ENCODE measurements at regions not wholly inside any gene's neighbourhood (a gene's known extent, or its start where the extent isn't known, plus 50 kb on each side); places are given as distances from the start of the nearest gene placed in this dataset.

DNA sequence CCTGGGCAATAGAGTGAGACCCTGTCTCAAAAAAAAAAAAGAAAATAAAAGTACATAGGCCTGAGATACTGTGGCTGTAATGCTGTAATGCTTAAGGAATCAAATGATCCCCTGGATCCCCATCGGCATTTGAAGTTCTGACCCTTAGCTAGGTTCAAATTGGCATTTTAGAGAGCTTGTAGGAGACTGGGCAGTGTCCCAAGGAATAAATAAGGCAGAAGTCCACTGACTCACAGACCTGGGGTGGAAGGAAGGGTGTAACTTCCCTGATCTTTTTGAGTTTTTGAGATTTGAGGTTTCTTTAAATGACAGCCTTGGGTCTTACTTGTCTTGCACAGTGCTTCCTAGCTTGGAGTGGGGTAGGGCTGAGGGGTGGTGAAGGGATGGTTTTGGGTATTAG, 553.7 kb downstream of the SLC4A3 start:
- DNase-seq, result peak; percentile 66
- no peaks in the 10 kb centered on the region for H3K4me1 ChIP-seq (ENCODE audit: insufficient read depth)
- H3K27ac ChIP-seq, result no peak overlapping the region
- H3F3A ChIP-seq (ENCODE audit: insufficient read depth), result no peaks in the 10 kb centered on the region
- no peaks in the 10 kb centered on the region for H3K79me2 ChIP-seq (ENCODE audit: insufficient read depth)
- no peaks in the 10 kb centered on the region for H3K36me3 ChIP-seq (ENCODE audit: low read depth)
- no peaks in the 10 kb centered on the region for H3K9me3 ChIP-seq (ENCODE audit: low read depth)
- no peak overlapping the region for H3K9ac ChIP-seq
- H3K4me2 ChIP-seq (ENCODE audit: unreplicated experiment), result no peak overlapping the region
- H3K9me2 ChIP-seq (ENCODE audit: insufficient read depth), result 0 out of 2 replicates have a peak, but pooled peaks cover 5% of the 10 kb centered on the region
- WGBS, 2 experiments (ENCODE audit: low coverage in 1 of 2, low lambda C conversion rate in 2 of 2, missing lambda C conversion rate in 2 of 2), result 86 to 100% methylated on average over 1 of the region's 1 CpG
- no peak overlapping the region for H3K4me3 ChIP-seq
- no peak overlapping the region for H2AFZ ChIP-seq
- no peaks in the 10 kb centered on the region for H3K27me3 ChIP-seq (replicated peaks; ENCODE audit: insufficient read depth)
- in situ Hi-C loops (cut with MboI), result no loop called here
- H4K20me1 ChIP-seq (ENCODE audit: insufficient read depth), result no peaks in the 10 kb centered on the region
- TF ChIP-seq EZH2 (IDR thresholded peaks at IDR 0.05; ENCODE audit: insufficient read depth, poor library complexity, severe bottlenecking) (no peak), EZH2phosphoT487 (IDR thresholded peaks at IDR 0.05; ENCODE audit: insufficient read depth, low read depth) (no peak)

GRCh38 chr2:220182790-220183189, 555.4 kb downstream of the SLC4A3 start:
- Histone ChIP-seq H3K9ac (no peak overlapping the region), H3K4me1 (ENCODE audit: insufficient read depth) (peaks cover 11% of the 10 kb centered on the region), H3K4me3 (no peak overlapping the region), H3K27me3 (replicated peaks; ENCODE audit: insufficient read depth) (no peaks in the 10 kb centered on the region), H4K20me1 (ENCODE audit: insufficient read depth) (no peaks in the 10 kb centered on the region), H3K36me3 (ENCODE audit: low read depth) (no peaks in the 10 kb centered on the region), H2AFZ (no peak overlapping the region), H3K79me2 (ENCODE audit: insufficient read depth) (no peaks in the 10 kb centered on the region), H3K9me2 (ENCODE audit: insufficient read depth) (0 out of 2 replicates have a peak, but pooled peaks cover 5% of the 10 kb centered on the region), H3K9me3 (ENCODE audit: low read depth) (no peaks in the 10 kb centered on the region), H3K4me2 (ENCODE audit: unreplicated experiment) (no peak overlapping the region), H3F3A (ENCODE audit: insufficient read depth) (peaks cover 13% of the 10 kb centered on the region), H3K27ac (no peak overlapping the region)
- in situ Hi-C loops (cut with MboI), result no loop called here
- 94 to 97% methylated on average over 2 to 3 of the region's 3 CpGs for WGBS, 2 experiments (ENCODE audit: low coverage in 1 of 2, low lambda C conversion rate in 2 of 2, missing lambda C conversion rate in 2 of 2)
- TF ChIP-seq EZH2 (IDR thresholded peaks at IDR 0.05; ENCODE audit: insufficient read depth, poor library complexity, severe bottlenecking), result no peak
- no peak for TF ChIP-seq EZH2phosphoT487 (IDR thresholded peaks at IDR 0.05; ENCODE audit: insufficient read depth, low read depth)
- DNase-seq, result no peak

DNA sequence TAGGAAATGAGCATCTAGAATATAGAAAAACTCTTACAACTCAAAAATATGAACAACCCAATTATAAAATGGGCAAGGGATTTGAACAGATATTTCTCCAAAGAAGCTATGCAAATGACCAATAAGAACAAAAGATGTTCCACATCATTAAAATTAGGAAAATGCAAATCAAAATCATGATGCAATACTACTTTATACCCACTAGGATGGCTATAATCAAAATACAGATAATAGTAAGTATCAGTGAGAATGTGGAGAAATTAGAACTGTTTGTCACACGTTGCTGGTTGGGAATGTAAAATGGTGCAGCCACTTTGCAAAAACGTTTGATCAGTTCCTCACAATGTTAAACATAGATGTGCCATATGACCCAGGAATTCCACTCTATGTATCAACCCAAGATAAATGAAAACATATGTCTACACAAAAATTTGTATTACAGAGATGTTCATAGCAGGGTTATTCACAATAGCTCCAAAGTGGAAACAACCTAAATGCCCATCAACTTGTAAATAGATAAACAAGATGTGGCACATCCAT, 558.4 kb downstream of the SLC4A3 start:
- in situ Hi-C loops (cut with MboI), result no loop called here
- H3F3A ChIP-seq (ENCODE audit: insufficient read depth), result peaks cover 28% of the 10 kb centered on the region

GRCh38 chr2:220188031-220188430, 560.6 kb downstream of the SLC4A3 start:
- WGBS, 2 experiments (ENCODE audit: low coverage in 1 of 2, low lambda C conversion rate in 2 of 2, missing lambda C conversion rate in 2 of 2), result 0% methylated on average over 2 of the region's 2 CpGs
- Histone ChIP-seq H3K9me3 (ENCODE audit: low read depth) (no peaks in the 10 kb centered on the region), H3K9me2 (ENCODE audit: insufficient read depth) (0 out of 2 replicates have a peak, but pooled peaks cover 5% of the 10 kb centered on the region), H3K4me3 (no peak overlapping the region), H3K36me3 (ENCODE audit: low read depth) (no peaks in the 10 kb centered on the region), H3K79me2 (ENCODE audit: insufficient read depth) (no peaks in the 10 kb centered on the region), H3K9ac (no peak overlapping the region), H3K4me1 (ENCODE audit: insufficient read depth) (peaks cover 25% of the 10 kb centered on the region), H3K27ac (peak overlapping the region; percentile 64), H3K27me3 (replicated peaks; ENCODE audit: insufficient read depth) (no peaks in the 10 kb centered on the region), H2AFZ (no peak overlapping the region), H3F3A (ENCODE audit: insufficient read depth) (peaks cover 28% of the 10 kb centered on the region), H3K4me2 (ENCODE audit: unreplicated experiment) (peak overlapping the region; percentile 30), H4K20me1 (ENCODE audit: insufficient read depth) (no peaks in the 10 kb centered on the region)
- TF ChIP-seq EZH2phosphoT487 (IDR thresholded peaks at IDR 0.05; ENCODE audit: insufficient read depth, low read depth) (peak; percentile 92), EZH2 (IDR thresholded peaks at IDR 0.05; ENCODE audit: insufficient read depth, poor library complexity, severe bottlenecking) (no peak)
- in situ Hi-C loops (cut with MboI), result no loop called here
- peak; percentile 88 for DNase-seq

More for the DNA sequence above, 558.4 kb downstream of the SLC4A3 start:
- peaks cover 25% of the 10 kb centered on the region for H3K4me1 ChIP-seq (ENCODE audit: insufficient read depth)
- DNase-seq, result no peak
- no peaks in the 10 kb centered on the region for H3K9me3 ChIP-seq (ENCODE audit: low read depth)
- 0 out of 2 replicates have a peak, but pooled peaks cover 5% of the 10 kb centered on the region for H3K9me2 ChIP-seq (ENCODE audit: insufficient read depth)
- 26 to 29% methylated on average over 2 of the region's 2 CpGs for WGBS, 2 experiments (ENCODE audit: low coverage in 1 of 2, low lambda C conversion rate in 2 of 2, missing lambda C conversion rate in 2 of 2)
- H3K27me3 ChIP-seq (replicated peaks; ENCODE audit: insufficient read depth), result no peaks in the 10 kb centered on the region
- no peak for TF ChIP-seq EZH2 (IDR thresholded peaks at IDR 0.05; ENCODE audit: insufficient read depth, poor library complexity, severe bottlenecking)
- TF ChIP-seq EZH2phosphoT487 (IDR thresholded peaks at IDR 0.05; ENCODE audit: insufficient read depth, low read depth), result no peak
- no peak overlapping the region for H2AFZ ChIP-seq
- H4K20me1 ChIP-seq (ENCODE audit: insufficient read depth), result no peaks in the 10 kb centered on the region
- H3K4me2 ChIP-seq (ENCODE audit: unreplicated experiment), result no peak overlapping the region
- no peak overlapping the region for H3K27ac ChIP-seq
- no peaks in the 10 kb centered on the region for H3K79me2 ChIP-seq (ENCODE audit: insufficient read depth)
- no peaks in the 10 kb centered on the region for H3K36me3 ChIP-seq (ENCODE audit: low read depth)
- H3K4me3 ChIP-seq, result no peak overlapping the region
- no peak overlapping the region for H3K9ac ChIP-seq
